CD4-positive, alpha-beta T cell (primary cell): ENCODE measurements at regions not wholly inside any gene's neighbourhood (a gene's known extent, or its start where the extent isn't known, plus 50 kb on each side); places are given as distances from the start of the nearest gene placed in this dataset.
A peak's percentile ranks its signal among the peaks of the same experiment; 100 is the strongest.

Experiments used
- ATAC-seq: fragments of 200-7000 bp; cut with Tn5 transposase; one replicate; pipeline ENCODE4 v1.10.0; 2022; ENCODE audit warnings: mild to moderate bottlenecking; ENCODE audit not compliant: poor library complexity
- CTCF ChIA-PET: fragments of 350-600 bp; sonication (Branson Sonifier 250); formaldehyde crosslinking; loops from one replicate; lab custom pipeline; 2021; ENCODE audit warnings: antibody characterized with exemption, inconsistent platforms; lab: Charles Lee
- POLR2A ChIA-PET: fragments of 350-600 bp; sonication (Branson Sonifier 250); formaldehyde crosslinking; loops from one replicate; lab custom pipeline; 2021; ENCODE audit warnings: antibody characterized with exemption, inconsistent platforms; lab: Charles Lee
- DNase-seq, 14 experiments: peaks; one replicate each; pipeline ENCODE4 v3.0.0-alpha.2; 2013 to 2020; ENCODE audit warnings: mixed read lengths in 2 of 14
- H3K27ac ChIP-seq, 2 donors: one replicate each; pipeline versions ENCODE4 v1.5.1 to v1.7.0; 2013; ENCODE audit warnings: low read length in 2 of 2, low read depth in 1 of 2, mild to moderate bottlenecking in 1 of 2
- H3K27me3 ChIP-seq, 2 experiments: 1 replicate in 1 of 2; 2 replicates in 1 of 2; pipeline versions ENCODE4 v1.6.1 to v1.7.0; 2013; ENCODE audit warnings: low read length in 2 of 2, control low read depth in 1 of 2, mild to moderate bottlenecking in 1 of 2, moderate library complexity in 1 of 2; ENCODE audit not compliant: insufficient read depth in 2 of 2, control insufficient read depth in 1 of 2
- H3K36me3 ChIP-seq: one replicate; pipeline ENCODE4 v1.6.1; 2013; ENCODE audit warnings: low read length, control low read depth; ENCODE audit not compliant: insufficient read depth
- H3K4me1 ChIP-seq: one replicate; pipeline ENCODE4 v1.6.1; 2013; ENCODE audit warnings: low read length, control low read depth; ENCODE audit not compliant: insufficient read depth
- H3K4me3 ChIP-seq: one replicate; pipeline ENCODE4 v1.5.1; 2013; ENCODE audit warnings: mild to moderate bottlenecking, low read length, moderate library complexity
- H3K9me3 ChIP-seq, 2 experiments: 1 replicate in 1 of 2; 2 replicates in 1 of 2; pipeline versions ENCODE4 v1.6.1 to v1.7.0; 2013; ENCODE audit warnings: low read length in 2 of 2, mild to moderate bottlenecking in 2 of 2, control low read depth in 1 of 2, moderate library complexity in 1 of 2; ENCODE audit not compliant: control insufficient read depth in 1 of 2, insufficient read depth in 1 of 2
- H3K27ac Mint-ChIP-seq: one replicate; pipeline ENCODE4 v1.8.0; 2020; ENCODE audit warnings: mixed read lengths
- H3K27me3 Mint-ChIP-seq: one replicate; pipeline ENCODE4 v1.8.0; 2021; ENCODE audit warnings: mixed read lengths
- H3K36me3 Mint-ChIP-seq: one replicate; pipeline ENCODE4 v1.8.0; 2021; ENCODE audit warnings: low read depth, mixed read lengths
- H3K4me1 Mint-ChIP-seq: one replicate; pipeline ENCODE4 v1.8.0; 2021; ENCODE audit warnings: low read depth, mixed read lengths
- H3K4me3 Mint-ChIP-seq: one replicate; pipeline ENCODE4 v1.8.0; 2020; ENCODE audit warnings: mild to moderate bottlenecking, mixed read lengths
- H3K9me3 Mint-ChIP-seq: one replicate; pipeline ENCODE4 v1.8.0; 2020; ENCODE audit warnings: mixed read lengths
- intact Hi-C, 2 experiments: fragments of 100-400 bp; cut with DNase I in 1 of 2; cut with micrococcal nuclease in 1 of 2; formaldehyde crosslinking; loops; one replicate each; pipeline versions ENCODE4 v1.15.1 to v1.9.0; 2023 to 2025; cut with DNase I, micrococcal nuclease
- TF ChIP-seq, protein P1 (sequence below): fragments of 200-600 bp; IDR thresholded peaks from one replicate; pipeline ENCODE4 v1.8.0; 2022; ENCODE audit warnings: antibody characterized with exemption, mild to moderate bottlenecking

DNA sequence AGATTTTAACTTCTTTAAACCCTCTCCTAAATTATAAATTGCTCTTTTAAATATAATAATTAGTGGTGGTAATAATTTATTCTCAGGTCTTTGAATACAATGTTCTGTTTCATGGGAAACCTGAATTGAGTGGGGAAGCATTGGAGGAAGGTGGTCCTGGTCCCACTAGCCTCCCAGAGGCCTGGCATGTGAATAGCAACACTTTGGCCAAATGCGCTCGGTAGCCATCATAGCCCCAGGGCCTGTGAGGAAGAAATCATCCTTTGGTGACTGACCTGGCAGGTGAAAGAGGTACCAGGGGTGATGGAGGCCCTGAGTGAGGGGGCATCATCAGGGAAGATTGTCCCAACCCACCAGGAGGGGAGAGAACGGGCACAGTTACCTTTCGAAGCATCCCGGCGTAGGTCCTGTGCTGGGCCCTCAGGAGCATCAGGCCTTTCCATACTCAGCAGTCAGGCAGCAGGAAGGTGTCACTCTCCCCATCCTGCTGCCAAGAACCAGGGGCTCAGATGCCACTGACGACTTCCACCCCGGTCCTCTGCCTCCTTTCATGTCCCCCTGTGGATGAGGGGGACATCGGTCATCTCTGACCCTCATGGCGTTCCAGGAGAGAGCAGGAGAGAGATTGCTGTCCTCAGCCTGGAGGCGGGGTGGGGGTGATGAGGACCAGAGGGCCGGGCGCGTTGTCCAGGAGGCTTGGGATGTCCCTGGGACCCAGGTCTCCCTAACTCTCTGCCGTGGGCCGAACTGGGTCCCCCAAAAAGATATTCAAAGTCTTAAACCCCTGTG, 78.6 kb upstream of the HPCAL1 start:
- TF ChIP-seq, protein P1, sequence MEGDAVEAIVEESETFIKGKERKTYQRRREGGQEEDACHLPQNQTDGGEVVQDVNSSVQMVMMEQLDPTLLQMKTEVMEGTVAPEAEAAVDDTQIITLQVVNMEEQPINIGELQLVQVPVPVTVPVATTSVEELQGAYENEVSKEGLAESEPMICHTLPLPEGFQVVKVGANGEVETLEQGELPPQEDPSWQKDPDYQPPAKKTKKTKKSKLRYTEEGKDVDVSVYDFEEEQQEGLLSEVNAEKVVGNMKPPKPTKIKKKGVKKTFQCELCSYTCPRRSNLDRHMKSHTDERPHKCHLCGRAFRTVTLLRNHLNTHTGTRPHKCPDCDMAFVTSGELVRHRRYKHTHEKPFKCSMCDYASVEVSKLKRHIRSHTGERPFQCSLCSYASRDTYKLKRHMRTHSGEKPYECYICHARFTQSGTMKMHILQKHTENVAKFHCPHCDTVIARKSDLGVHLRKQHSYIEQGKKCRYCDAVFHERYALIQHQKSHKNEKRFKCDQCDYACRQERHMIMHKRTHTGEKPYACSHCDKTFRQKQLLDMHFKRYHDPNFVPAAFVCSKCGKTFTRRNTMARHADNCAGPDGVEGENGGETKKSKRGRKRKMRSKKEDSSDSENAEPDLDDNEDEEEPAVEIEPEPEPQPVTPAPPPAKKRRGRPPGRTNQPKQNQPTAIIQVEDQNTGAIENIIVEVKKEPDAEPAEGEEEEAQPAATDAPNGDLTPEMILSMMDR: no peak
- Mint-ChIP-seq H3K4me1 (no peaks in the 10 kb centered on the region), H3K36me3 (no peaks in the 10 kb centered on the region), H3K27me3 (no peaks in the 10 kb centered on the region), H3K9me3 (no peaks in the 10 kb centered on the region), H3K27ac (no peak overlapping the region), H3K4me3 (no peak overlapping the region)
- Histone ChIP-seq H3K27ac (no peak overlapping the region), H3K4me3 (no peak overlapping the region), H3K9me3 (no peaks in the 10 kb centered on the region), H3K36me3 (no peaks in the 10 kb centered on the region), H3K27me3 (no peaks in the 10 kb centered on the region), H3K4me1 (no peaks in the 10 kb centered on the region)
- ATAC-seq (no peak), DNase-seq (no peak)
- intact Hi-C loops: no loop called here
- CTCF ChIA-PET: no interaction called here
- POLR2A ChIA-PET: no interaction called here

DNA sequence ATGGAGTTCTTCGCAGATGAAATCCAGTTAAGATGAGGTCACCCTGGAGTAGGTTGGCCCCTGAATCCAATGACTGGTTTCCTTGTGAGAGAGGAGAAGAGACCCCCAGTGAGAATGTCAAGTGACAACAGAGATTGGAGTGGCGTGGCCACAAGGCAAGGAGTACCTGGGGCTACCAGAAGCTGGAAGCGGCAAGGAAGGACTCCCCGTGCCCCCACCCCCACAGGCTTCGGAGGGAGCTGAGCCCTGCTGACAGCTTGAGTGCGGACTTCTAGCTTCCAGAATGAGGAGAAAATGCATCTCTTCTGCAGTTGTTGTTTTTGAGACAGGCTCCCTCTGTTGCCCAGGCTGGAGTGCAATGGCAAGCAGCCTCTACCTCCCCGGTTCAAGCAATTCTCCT, 78.0 kb upstream of the HPCAL1 start:
- H3K4me1 Mint-ChIP-seq: no peaks in the 10 kb centered on the region
- H3K9me3 Mint-ChIP-seq: no peaks in the 10 kb centered on the region
- DNase-seq (no peak), ATAC-seq (no peak)
- Histone ChIP-seq H3K9me3 (no peaks in the 10 kb centered on the region), H3K27me3 (no peaks in the 10 kb centered on the region), H3K4me1 (no peaks in the 10 kb centered on the region), H3K27ac (no peak overlapping the region), H3K4me3 (no peak overlapping the region), H3K36me3 (no peaks in the 10 kb centered on the region)
- no peak overlapping the region for H3K27ac Mint-ChIP-seq
- intact Hi-C loops: no loop called here
- ChIA-PET CTCF (no interaction called here), POLR2A (no interaction called here)
- H3K4me3 Mint-ChIP-seq: no peak overlapping the region
- no peaks in the 10 kb centered on the region for H3K36me3 Mint-ChIP-seq
- no peaks in the 10 kb centered on the region for H3K27me3 Mint-ChIP-seq
- TF ChIP-seq, protein P1: no peak

DNA sequence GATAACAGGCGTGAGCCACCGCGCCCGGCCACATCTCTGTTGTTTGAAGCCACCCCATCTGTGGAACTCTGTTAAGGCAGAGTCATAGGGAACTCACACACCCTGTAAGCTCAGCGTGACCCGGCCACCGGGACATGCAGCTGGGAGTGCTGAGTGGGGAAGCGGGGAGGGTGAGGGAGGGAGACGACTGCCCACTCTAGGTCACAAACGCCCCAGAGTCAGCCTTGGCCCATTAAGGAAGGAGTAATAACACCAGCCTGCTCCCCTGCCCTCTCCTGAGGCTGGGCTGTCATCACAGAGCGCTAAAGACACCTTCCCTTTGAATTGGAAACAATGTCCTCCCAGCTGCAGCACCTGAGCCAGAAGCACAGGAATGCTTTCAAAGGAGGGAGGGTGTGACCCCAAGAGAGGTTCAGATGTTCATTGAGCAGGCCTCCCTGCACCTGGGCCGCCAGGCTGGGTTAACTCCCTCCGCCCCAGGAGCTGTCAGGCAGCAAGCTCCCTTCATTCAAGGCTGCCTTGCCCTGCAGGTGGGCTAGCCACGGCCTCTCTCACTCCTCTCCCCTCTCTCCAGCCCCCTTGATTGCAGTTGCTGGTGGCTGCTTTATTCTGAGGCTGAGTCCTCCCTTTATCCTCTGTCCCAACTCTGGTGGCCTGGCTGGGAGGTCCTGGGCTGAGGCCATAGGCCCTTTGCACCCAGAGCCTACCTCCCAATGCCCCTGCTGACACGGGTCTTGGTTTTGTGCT, 77.2 kb upstream of the HPCAL1 start:
- POLR2A ChIA-PET: no interaction called here
- DNase-seq: peak in 1 of 14 experiments; percentile 23
- intact Hi-C loops: no loop called here

More for the DNA sequence above, 77.2 kb upstream of the HPCAL1 start:
- Mint-ChIP-seq H3K27ac (no peak overlapping the region), H3K4me1 (no peaks in the 10 kb centered on the region), H3K4me3 (no peak overlapping the region), H3K9me3 (no peaks in the 10 kb centered on the region), H3K27me3 (no peaks in the 10 kb centered on the region), H3K36me3 (no peaks in the 10 kb centered on the region)
- no peak for ATAC-seq
- H3K27ac ChIP-seq: no peak overlapping the region
- CTCF ChIA-PET: no interaction called here
- TF ChIP-seq, protein P1: no peak
- no peaks in the 10 kb centered on the region for H3K36me3 ChIP-seq
- no peaks in the 10 kb centered on the region for H3K27me3 ChIP-seq
- H3K9me3 ChIP-seq: no peaks in the 10 kb centered on the region
- no peak overlapping the region for H3K4me3 ChIP-seq
- H3K4me1 ChIP-seq: no peaks in the 10 kb centered on the region
